Nucleus accumbens (tissue), 56 donors: ENCODE measurements at regions not wholly inside any gene's neighbourhood (a gene's known extent, or its start where the extent isn't known, plus 50 kb on each side); places are given as distances from the start of the nearest gene placed in this dataset.
A peak's percentile ranks its signal among the peaks of the same experiment; 100 is the strongest.

Source experiments
- DNase-seq, 56 donors: peaks; one replicate each; lab custom pipeline; 2025; lab: John Stamatoyannopoulos, UW

GRCh38 chr3:124172816-124173215 lies 180.9 kb upstream of the ROPN1 start:
- DNase-seq, result no peak

GRCh38 chr3:124174476-124174875 lies 182.6 kb upstream of the ROPN1 start:
- peak in 3 of 56 donors; percentile 2 to 10 (median 4) for DNase-seq

DNA sequence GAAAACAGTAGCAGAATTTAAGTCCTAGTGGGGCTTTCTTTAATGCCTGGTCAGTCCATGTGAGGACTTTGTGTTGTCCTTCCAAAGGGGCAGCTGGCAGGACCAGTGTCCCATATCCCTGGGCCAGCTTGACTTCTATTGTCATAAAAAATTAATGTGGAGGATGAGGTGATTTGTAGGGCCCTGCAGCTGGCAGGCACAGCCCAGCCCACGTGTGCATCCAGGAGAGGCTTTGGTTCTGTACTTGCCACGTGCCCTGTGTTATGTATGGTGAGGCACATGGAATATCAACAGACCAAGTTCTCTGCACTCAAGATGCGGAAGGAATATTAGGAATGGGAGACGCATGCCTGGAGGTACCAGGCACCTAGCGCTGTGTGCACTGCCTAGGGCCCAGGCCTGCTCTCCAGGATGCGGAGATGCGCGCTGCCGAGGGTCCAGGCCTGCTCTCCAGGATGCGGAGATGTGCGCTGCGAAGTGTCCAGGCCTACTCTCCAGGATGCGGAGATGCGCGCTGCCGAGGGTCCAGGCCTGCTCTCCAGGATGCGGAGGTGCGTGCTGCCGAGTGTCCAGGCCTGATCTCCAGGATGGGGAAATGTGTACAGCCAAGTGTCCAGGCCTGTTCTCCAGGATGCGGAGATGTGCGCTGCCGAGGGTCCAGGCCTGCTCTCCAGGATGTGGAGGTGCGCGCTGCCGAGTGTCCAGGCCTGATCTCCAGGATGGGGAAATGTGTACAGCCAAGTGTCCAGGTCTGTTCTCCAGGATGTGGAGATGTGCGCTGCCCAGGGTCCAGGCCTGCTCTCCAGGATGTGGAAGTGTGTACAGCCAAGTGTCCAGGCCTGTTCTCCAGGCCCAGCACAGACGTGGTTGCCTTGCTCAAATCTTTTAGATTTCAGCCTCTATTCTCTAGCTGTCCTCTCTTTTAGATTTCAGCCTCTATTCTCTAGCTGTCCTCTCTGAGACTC lies 183.3 kb upstream of the ROPN1 start:
- no peak for DNase-seq

- DNase-seq, result peak in 3 of 56 donors; percentile 7 to 9 (median 8)
Measured at GRCh38 chr3:124177071-124177470, 185.1 kb upstream of the ROPN1 start.

DNA sequence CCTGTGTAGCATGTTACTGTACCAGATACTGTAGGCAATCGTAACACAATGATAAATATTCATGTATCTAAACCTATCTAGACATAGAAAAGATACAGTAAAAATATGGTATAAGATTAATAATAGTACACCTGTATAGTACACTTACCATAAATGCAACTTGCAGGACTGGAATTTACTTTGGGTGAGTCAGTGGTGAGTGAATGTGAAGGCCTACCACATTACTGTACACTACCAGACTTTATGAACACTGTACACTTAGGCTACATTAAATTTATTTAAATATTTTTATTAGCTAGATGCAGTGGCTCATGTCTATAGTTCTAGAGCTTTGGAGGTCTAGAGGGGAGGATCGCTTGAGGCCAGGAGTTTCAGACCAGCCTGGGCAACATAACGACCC lies 186.6 kb upstream of the ROPN1 start:
- no peak for DNase-seq

- no peak for DNase-seq
Measured at GRCh38 chr3:124200407-124200806, 208.5 kb upstream of the ROPN1 start.

DNA sequence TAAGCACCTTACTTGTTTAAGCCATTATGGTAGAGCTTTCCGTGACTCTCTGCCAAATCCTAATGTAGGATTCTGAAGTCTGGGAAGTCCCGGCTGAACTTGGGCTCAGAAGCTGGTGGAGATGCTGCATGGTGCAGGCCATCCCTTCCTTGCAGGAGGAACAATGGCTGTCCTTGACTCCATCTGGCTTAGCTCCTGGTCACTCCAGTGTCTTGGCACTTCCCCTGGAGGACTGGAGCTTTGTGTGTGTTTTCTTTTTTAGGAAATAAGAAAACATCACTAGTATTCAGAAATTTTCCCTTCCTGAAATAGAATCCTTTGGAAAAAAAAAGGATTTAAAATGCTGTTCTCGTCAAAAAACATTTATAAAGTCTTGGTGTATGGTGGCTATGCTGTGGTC lies 209.3 kb upstream of the ROPN1 start:
- peak in 1 of 56 donors; percentile 7 for DNase-seq

DNA sequence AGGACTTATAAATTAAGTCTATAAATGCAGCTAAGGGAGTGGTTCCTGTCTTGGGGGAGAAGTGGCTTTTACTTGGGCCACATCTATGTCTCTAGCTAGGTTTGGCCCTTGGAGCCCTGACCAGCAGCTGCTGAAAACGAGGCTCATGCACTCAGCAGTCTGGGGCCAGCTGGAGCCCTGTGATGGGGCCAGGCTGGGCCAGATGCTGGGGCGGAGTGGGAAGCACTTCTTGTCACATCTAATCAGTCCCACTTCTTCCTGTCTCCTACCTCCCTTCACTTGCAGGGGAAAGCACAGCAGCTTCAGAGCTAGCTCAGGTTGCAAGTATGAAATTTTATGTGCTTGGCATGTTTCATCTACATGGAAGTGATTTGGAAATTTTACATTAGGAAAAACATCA lies 209.9 kb upstream of the ROPN1 start:
- peak in 1 of 56 donors; percentile 10 for DNase-seq

DNA sequence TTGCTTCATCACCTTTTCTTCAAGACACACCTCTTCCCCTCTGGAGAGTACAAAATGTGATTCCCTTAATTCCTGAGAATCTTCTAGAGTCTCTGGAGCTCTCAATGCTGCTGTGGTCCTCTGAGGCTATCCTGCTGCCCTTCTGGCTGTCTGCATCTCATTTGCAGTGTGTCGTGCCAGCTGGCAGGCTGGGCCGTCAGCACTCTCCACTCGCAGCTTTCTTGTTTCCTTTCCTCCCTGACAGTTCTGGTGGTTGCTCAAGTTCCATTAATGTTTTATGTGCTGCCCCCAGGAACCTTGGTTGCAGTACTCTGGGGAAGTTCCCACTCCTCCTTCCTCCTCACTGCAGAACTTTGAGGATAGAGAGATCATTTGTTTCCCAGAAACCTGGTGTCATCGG lies 210.8 kb upstream of the ROPN1 start:
- peak in 23 of 56 donors; percentile 2 to 52 (median 14) for DNase-seq

- no peak for DNase-seq
Measured at GRCh38 chr3:124203292-124203691, 211.4 kb upstream of the ROPN1 start.

DNA sequence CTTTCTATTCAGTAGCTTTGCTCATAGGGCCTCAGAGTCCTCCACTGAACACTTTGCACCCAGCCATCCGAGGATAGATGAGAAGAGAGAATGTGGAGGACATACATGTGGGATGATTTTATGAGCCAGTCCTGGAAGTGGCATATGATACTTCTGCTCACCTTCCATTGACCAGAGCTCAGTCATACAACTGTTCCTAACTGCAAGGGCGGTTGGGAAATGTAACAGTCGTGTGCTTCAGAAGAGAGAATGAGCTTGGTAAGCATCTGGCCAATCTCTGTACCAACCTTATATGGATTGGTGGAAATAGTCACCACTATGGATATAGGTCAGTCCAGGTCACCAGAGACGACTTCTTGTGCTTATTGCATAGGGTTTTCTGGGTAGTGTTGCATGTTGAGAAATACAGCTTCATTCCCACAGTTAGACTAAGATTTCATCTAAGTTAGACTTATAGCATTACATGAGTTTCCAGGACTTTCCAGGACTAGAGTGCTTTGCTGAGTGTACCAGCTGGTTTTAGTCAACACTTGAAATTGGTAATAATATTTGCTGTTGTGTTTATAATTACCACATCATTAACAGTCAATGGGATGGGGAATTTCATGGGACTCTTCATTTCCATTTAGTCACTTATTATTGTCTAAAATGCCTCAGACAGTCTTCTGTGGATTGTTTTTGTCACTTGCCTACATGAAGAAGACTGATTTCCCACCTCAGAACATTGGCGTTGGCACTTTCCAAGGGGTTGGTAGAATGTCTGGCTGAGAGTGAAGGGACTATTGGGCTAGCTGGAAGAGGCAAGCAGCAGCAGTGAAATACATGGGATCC lies 214.5 kb upstream of the ROPN1 start:
- DNase-seq, result no peak

GRCh38 chr3:124207077-124207476 lies 215.2 kb upstream of the ROPN1 start:
- DNase-seq, result no peak

DNA sequence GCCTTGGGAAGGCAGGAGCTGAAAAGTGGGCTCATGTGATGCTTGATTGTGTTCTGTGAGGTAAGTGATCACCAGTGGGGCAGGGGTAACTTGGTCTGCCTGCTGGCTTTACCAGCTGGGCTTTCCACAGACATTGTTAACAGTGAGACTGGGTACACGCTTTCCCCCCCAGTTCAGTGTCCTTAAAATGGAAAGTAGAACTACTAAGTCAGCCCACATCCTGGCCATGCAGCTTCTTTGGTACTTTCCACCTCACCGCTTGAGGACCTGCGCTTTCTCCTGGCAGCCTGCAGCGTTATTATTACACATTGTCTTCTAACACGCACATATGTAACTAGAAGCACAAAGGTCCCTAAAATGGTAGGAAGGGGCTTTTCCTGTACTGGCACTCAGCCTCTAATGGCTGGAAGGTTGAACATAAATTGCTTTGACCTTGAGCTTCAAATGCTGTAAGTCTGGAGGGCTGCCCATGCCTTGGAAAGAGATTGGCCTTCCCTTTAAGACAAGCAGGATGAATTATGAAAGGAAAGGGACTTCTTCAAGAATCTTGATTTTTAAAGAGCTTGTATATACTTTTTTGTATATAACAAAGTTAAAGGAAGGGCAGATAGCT lies 216.1 kb upstream of the ROPN1 start:
- DNase-seq, result no peak

DNA sequence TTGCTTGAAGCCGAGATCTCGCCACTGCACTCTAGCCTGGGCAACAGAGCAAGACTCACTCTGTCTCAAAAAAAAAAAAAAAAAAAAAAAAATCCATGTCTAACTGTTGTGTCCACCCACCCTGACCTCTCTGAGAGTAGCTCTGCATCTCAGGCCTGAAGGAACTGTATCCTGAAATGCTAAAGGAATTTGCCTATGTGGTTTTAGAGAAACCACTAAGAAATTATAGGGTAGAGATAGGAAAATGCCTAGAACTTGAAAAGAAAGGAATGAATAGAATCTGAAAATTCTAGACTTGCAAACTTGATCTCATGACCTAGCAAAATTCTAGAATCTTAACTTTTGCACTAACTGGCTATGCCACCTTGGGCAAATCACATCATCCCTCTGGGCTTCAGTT lies 217.5 kb upstream of the ROPN1 start:
- no peak for DNase-seq

- no peak for DNase-seq
Measured at GRCh38 chr3:124210899-124211298, 219.0 kb upstream of the ROPN1 start.

GRCh38 chr3:124213641-124214040 lies 221.7 kb upstream of the ROPN1 start:
- DNase-seq, result no peak

GRCh38 chr3:124217542-124217941 lies 225.6 kb upstream of the ROPN1 start:
- peak in 2 of 56 donors; percentile 1 to 12 for DNase-seq

- no peak for DNase-seq
Measured at GRCh38 chr3:124221422-124221821, 229.5 kb upstream of the ROPN1 start.

GRCh38 chr3:124223853-124224252 lies 231.9 kb upstream of the ROPN1 start:
- DNase-seq, result no peak

- DNase-seq, result no peak
Measured at GRCh38 chr3:124227150-124227630, 235.3 kb upstream of the ROPN1 start.

GRCh38 chr3:124229420-124229819 lies 237.5 kb upstream of the ROPN1 start:
- peak in 23 of 56 donors; percentile 2 to 58 (median 17) for DNase-seq
